ENCODE measurements at regions not wholly inside any gene's neighbourhood (a gene's known extent, or its start where the extent isn't known, plus 50 kb on each side); places are given as distances from the start of the nearest gene placed in this dataset.

- TF ChIP-seq CTCF (IDR thresholded peaks at IDR 0.05) (no peak), POLR2A (IDR thresholded peaks at IDR 0.05) (no peak)
Measured at GRCh38 chr2:215723631-215724011, 287.8 kb upstream of the FN1 start.
